ENCODE measurements at regions not wholly inside any gene's neighbourhood (a gene's known extent, or its start where the extent isn't known, plus 50 kb on each side); places are given as distances from the start of the nearest gene placed in this dataset.

GRCh38 chr6:21823371-21823770 is 229.8 kb downstream of the SOX4 start:
- ChIA-PET CTCF (ENCODE audit: unreplicated experiment) (no interaction called here), POLR2A (no interaction called here)
- no TSS peak for BruUV-seq (replicated peaks)
- H3K9me2 ChIP-seq (ENCODE audit: insufficient read depth, low read length) = no peaks in the 10 kb centered on the region
- H3K4me2 ChIP-seq (ENCODE audit: low read length) = no peak overlapping the region
- no peak overlapping the region for H2AFZ ChIP-seq (ENCODE audit: low read length)
- H3K27ac ChIP-seq (ENCODE audit: low read depth, low read length, poor library complexity, severe bottlenecking) = no peak overlapping the region
- H3K36me3 ChIP-seq (ENCODE audit: insufficient read depth, low read length) = no peaks in the 10 kb centered on the region
- intact Hi-C loops (cut with micrococcal nuclease; ENCODE audit: unreplicated experiment) = no loop called here
- no peaks in the 10 kb centered on the region for H4K20me1 ChIP-seq (ENCODE audit: insufficient read depth, low read length)
- peaks cover 5% of the 10 kb centered on the region for H3K4me1 ChIP-seq (ENCODE audit: insufficient read depth, low read length, poor library complexity, severe bottlenecking)
- H3K4me3 ChIP-seq (ENCODE audit: low read depth, low read length, poor library complexity, severe bottlenecking) = no peak overlapping the region
- TF ChIP-seq CTCF (conservative IDR thresholded peaks at IDR 0.05; ENCODE audit: low read length) (no peak), EZH2phosphoT487 (IDR thresholded peaks at IDR 0.05; ENCODE audit: borderline replicate concordance, low read depth, low read length) (no peak)
- no peaks in the 10 kb centered on the region for H3K9me3 ChIP-seq (ENCODE audit: low read length)
- no peaks in the 10 kb centered on the region for H3K79me2 ChIP-seq (ENCODE audit: insufficient read depth, low read depth, low read length)
- no peak for DNase-seq (ENCODE audit: low spot score)

- no peak overlapping the region for H2AFZ ChIP-seq (ENCODE audit: low read length)
- intact Hi-C loops (cut with micrococcal nuclease; ENCODE audit: unreplicated experiment) = no loop called here
- H3K4me1 ChIP-seq (ENCODE audit: insufficient read depth, low read length, poor library complexity, severe bottlenecking) = peaks cover 5% of the 10 kb centered on the region
- H3K36me3 ChIP-seq (ENCODE audit: insufficient read depth, low read length) = no peaks in the 10 kb centered on the region
- no peaks in the 10 kb centered on the region for H4K20me1 ChIP-seq (ENCODE audit: insufficient read depth, low read length)
- TF ChIP-seq EZH2phosphoT487 (IDR thresholded peaks at IDR 0.05; ENCODE audit: borderline replicate concordance, low read depth, low read length) (no peak), CTCF (conservative IDR thresholded peaks at IDR 0.05; ENCODE audit: low read length) (no peak)
- POLR2A ChIA-PET = interaction anchor here (0.7 kb wide), 1 partner anchor 79 kb away, joined by 3 read pairs; no protein-coding TSS in a partner anchor
- H3K4me3 ChIP-seq (ENCODE audit: low read depth, low read length, poor library complexity, severe bottlenecking) = no peak overlapping the region
- no peak overlapping the region for H3K27ac ChIP-seq (ENCODE audit: low read depth, low read length, poor library complexity, severe bottlenecking)
- CTCF ChIA-PET (ENCODE audit: unreplicated experiment) = no interaction called here
- H3K9me2 ChIP-seq (ENCODE audit: insufficient read depth, low read length) = no peaks in the 10 kb centered on the region
- H3K9me3 ChIP-seq (ENCODE audit: low read length) = no peaks in the 10 kb centered on the region
- H3K4me2 ChIP-seq (ENCODE audit: low read length) = no peak overlapping the region
- no peak for DNase-seq (ENCODE audit: low spot score)
- H3K79me2 ChIP-seq (ENCODE audit: insufficient read depth, low read depth, low read length) = no peaks in the 10 kb centered on the region
- no TSS peak for BruUV-seq (replicated peaks)
These were observed 231.1 kb downstream of the SOX4 start for GRCh38 chr6:21824431-21825177.

GRCh38 chr6:21826023-21826422 is 232.5 kb downstream of the SOX4 start:
- TF ChIP-seq CTCF (conservative IDR thresholded peaks at IDR 0.05; ENCODE audit: low read length) = no peak
- TF ChIP-seq EZH2phosphoT487 (IDR thresholded peaks at IDR 0.05; ENCODE audit: borderline replicate concordance, low read depth, low read length) = no peak
- H3K4me3 ChIP-seq (ENCODE audit: low read depth, low read length, poor library complexity, severe bottlenecking) = no peak overlapping the region
- no peaks in the 10 kb centered on the region for H3K9me3 ChIP-seq (ENCODE audit: low read length)
- no peaks in the 10 kb centered on the region for H3K9me2 ChIP-seq (ENCODE audit: insufficient read depth, low read length)
- no peak overlapping the region for H3K4me2 ChIP-seq (ENCODE audit: low read length)
- no peak overlapping the region for H2AFZ ChIP-seq (ENCODE audit: low read length)
- H3K27ac ChIP-seq (ENCODE audit: low read depth, low read length, poor library complexity, severe bottlenecking) = no peak overlapping the region
- CTCF ChIA-PET (ENCODE audit: unreplicated experiment) = no interaction called here
- H3K4me1 ChIP-seq (ENCODE audit: insufficient read depth, low read length, poor library complexity, severe bottlenecking) = peaks cover 5% of the 10 kb centered on the region
- no TSS peak for BruUV-seq (replicated peaks)
- no peaks in the 10 kb centered on the region for H3K79me2 ChIP-seq (ENCODE audit: insufficient read depth, low read depth, low read length)
- H3K36me3 ChIP-seq (ENCODE audit: insufficient read depth, low read length) = no peaks in the 10 kb centered on the region
- no peaks in the 10 kb centered on the region for H4K20me1 ChIP-seq (ENCODE audit: insufficient read depth, low read length)
- no peak for DNase-seq (ENCODE audit: low spot score)
- intact Hi-C loops (cut with micrococcal nuclease; ENCODE audit: unreplicated experiment) = no loop called here
- POLR2A ChIA-PET = interaction anchor here (0.8 to 0.9 kb wide), 2 partner anchors 21 to 195 kb away, joined by 3 to 4 read pairs; no protein-coding TSS in a partner anchor
